ENCODE measurements at regions not wholly inside any gene's neighbourhood (a gene's known extent, or its start where the extent isn't known, plus 50 kb on each side); places are given as distances from the start of the nearest gene placed in this dataset.
"Not testable (repeated sequence)": the region's sequence is repeated elsewhere in the genome, so short reads cannot be mapped to it uniquely, and the experiment has no call there.

DNA sequence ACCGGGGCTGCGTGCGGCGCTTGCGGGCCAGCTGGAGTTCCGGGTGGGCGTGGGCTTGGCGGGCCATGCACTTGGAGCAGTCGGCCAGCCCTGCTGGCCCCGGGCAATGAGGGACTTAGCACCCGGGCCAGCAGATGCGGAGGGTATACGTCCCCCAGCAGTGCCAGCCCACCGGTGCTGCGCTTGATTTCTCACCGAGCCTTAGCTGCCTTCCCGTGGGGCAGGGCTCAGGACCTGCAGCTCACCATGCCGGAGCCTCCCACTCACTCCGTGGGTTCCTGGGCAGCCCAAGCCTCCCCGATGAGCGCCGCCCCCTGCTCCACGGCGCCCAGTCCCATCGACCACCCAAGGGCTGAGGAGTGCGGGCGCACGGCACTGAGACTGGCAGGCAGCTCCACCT, 51.4 kb upstream of the INPP4B start:
- DNase-seq, result not testable (repeated sequence)

DNA sequence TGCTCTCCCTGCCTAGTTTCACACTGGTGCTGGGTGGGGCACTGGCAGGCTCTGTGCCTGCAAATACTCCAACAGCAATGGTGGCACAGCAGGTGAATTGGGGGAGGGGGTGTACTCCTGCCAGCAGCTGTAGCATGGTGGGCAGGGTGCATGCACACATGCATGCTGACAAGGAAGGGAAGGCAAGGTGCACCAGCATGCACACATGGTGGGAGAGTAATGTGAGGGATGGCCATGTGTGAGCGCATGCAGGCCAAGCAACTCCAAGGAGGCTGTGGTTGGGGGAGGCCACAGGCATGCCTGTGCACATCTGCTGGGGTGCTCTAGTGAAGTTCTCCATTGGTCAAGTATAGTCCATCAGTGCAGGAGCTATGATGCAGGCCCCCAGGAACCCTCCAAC, 54.5 kb upstream of the INPP4B start:
- no peak for DNase-seq

DNA sequence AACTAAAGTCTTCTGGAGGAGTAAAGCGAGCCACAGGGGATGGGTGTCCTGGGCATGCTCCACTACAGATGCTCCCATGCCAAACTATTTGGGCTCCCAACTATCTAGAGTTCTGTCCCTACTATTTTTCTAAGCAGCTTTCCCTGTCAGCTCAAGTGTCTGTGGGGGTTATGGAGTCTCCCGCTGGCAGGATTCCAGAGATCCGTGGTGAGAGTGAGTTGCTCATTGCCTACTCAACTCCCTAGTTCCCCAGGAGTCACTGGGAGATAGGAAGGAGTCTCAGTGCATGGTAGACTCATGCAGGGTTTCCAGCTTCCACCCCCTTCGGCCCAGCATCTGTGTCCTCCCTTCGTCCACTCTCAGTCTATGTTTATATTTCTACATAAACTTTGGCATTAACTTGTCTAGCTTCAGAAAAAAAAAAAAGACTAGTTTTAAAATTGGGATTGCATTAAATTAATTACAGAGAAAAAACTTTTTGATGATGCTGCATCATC, 55.1 kb upstream of the INPP4B start:
- no peak for DNase-seq

DNA sequence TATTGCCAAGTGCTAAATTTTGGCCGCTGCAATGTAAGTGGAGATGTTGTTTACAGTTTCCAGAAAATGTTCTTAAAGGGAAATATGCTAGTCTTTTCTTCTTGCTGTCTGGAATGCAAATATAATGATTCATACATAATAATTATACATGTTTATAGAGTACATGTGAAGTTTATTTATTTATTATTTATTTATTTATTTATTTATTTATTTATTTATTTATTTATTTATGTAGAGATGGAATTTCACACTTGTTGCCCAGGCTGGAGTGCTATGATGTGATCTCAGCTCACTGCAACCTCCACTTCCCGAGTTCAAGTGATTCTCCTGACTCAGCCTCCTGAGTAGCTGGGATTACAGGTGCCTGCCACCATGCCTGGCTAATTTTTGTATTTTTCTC, 57.5 kb upstream of the INPP4B start:
- DNase-seq, result not testable (repeated sequence)

DNA sequence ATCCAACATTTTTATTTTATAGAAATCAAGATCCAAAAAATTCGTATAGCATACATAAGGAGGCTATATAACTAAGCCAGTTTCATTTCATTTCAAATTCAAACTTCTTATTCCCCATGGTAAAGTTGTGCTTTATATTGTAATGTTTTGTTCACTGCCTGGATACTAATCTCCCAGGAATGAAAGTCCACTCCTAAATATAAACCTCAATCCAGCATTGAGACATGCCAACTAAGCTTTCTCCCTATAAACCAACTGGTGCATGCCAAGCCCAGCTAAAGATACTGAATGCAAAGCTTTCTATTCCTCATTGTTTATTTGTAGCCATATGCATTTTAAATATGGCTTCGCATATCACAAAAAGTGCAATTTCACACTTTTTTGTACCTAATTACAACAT, 63.8 kb upstream of the INPP4B start:
- no peak for DNase-seq

DNA sequence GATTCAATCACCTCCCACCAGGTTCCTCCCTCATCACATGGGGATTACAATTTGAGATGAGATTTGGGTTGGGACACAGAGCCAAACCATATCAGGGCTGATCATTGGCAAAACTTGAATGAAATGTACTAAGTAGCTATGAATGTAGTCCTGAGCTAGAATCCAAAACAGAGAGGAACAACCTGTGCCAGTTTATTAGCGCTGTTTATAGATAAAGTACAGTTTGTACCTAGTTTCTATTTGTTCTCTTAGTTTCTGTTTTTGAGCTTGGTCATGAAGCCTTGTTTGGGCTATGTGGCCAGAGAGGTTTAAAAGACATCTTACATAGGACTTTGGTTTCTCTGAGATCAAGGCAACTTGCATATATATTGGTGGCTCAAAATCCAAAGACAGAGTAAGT, 66.9 kb upstream of the INPP4B start:
- no peak for DNase-seq

DNA sequence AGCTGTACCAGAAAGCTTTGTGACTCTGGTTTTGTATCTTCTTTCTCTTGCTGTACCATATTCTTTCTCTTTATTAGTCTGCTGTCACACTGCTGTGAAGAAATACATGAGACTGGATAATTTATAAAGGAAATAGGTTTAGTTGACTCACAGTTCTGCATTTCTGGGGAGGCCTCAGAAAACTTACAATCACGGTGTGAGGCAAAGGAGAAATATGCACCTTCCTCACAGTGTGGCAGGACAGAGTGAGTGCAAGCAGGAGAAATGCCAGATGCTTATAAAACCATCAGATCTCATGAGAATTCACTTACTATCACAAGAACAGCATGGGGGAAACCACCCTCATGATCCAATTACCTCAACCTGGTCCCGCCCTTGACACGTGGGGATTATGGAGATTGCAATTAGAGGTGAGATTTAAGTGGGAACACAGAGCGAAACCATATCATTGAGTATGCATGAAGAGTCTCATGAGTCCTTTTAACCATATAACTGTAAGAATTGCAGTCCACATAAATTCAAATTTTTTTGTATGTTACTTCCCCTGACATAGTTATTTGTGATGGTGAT, 67.4 kb upstream of the INPP4B start:
- DNase-seq, result no peak

DNA sequence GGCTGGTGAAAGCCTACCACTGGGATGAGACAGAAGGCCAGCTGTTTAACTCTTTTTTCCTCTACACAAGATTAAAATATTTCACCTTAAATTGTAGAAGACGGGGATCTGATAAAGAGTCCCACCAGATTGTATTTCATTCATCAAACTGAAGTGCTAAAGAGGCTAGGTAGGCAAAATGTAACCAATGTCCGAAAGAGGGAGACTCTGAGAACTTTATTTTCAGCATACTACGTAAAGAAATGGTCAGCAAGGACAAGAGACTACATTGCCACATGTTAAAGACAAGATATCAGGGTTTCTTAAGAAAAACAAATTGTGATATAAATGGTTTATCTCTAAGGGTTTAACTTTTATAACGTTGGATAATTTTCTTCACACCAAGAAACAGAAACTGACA, 71.6 kb upstream of the INPP4B start:
- no peak for DNase-seq

DNA sequence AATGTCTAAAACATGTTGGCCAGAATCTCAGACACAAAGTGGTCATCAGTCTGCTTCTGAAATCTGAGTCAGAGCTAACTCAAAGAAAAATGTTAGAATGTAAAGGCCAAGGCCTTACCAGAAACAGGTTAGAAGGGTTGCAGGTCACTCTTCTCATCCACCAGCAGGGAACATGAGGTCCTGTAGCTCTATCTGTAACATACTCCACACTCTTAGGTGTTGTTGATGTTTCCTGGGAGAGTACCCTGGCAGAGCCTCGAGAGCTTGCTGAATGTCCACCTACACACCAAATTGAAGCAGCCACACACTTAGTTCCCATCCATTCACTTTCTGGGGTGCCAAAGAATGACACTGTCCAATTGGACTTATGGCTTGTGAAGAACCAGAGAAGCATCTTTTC, 76.6 kb upstream of the INPP4B start:
- no peak for DNase-seq

DNA sequence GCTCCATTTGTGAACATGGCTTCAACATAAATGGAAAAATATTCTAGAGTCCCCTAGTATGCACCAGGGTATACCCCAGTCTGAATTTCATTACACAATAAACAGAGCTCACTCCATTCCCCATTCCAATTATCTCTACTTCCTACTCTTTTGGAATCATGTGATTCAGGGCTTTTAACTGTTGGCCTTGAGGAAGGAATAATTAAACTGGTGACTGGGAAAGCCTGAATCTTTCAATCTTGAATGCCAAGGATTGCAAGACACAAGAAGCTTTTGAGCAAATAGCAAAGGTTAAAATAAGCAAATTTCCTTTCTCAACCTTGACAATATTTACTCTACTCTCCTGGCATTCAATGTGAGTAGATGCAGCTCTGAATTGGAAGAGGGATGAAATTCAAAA, 77.5 kb upstream of the INPP4B start:
- DNase-seq, result no peak

DNA sequence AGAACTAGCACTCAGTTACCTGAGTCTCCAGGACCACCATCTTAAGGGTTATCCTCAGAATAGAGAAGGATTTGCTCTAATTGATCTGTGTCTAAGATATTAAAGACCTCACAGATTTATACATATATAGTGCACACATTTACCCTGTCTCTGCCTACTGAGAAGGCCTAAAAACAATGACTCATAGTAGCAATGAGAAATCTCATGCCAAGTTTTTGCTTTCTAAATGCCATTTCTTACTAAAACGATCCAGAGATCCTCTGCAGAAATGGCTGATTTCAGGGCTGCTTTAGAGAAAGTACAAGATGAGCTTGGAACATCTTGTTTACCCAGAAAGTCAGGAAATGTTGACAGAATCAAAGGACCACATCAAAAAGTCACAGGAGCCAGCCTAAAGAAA, 79.1 kb upstream of the INPP4B start:
- no peak for DNase-seq

DNA sequence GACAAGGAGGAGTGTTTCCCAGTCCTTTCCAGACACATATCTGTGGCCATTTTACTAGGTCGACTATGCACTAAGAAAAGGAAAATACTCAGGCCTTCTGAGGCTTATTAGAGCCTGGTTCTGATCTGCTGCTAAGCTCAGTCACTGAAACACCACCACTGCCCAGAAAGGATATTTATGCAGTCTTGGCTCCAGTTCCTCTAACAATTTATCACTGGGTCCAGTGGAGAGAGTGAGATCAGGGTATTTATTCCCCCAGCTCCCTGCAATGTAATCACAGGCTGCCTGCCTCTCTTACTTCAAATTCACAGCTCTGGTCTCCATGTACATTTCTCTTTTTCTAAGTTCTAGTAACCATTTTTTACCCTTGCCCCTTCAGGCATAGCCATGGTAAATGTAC, 81.6 kb upstream of the INPP4B start:
- no peak for DNase-seq

DNA sequence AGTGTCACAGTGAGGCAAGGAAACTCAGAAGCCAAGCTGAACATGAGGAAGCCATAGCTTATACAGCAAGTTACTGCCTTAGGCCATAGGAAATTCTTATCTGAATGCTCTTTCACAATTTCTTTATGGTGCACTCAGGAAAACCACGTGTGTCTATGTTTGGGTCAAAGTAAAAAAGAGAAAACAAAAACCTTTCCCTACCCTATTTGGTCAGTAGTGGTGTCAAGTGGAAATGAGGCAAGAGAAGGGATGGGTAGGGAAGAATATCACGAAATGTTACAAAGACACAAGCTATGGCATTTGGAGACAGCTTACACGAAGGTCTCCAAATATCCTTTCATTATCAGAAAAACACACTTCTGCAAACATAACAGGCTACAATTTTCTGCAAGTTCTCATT, 83.4 kb upstream of the INPP4B start:
- no peak for DNase-seq

DNA sequence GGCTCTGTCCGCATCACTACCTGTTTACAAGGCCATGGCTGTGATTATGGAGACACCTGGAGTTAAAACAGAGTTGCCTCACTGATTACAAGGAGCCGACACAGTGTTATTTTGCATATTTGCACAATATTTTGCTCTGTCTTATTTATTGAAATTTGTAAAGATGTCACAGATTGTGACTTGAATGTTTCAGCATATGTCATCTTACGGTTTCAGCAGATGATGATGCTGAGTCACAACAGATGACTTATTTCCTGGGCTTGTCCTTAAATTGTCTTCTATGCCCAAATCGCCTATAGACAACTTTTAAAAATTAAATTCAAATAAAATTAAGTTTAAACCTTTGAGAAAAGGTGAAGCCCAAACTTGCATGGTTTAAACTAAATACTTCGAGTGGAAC, 87.1 kb upstream of the INPP4B start:
- no peak for DNase-seq

DNA sequence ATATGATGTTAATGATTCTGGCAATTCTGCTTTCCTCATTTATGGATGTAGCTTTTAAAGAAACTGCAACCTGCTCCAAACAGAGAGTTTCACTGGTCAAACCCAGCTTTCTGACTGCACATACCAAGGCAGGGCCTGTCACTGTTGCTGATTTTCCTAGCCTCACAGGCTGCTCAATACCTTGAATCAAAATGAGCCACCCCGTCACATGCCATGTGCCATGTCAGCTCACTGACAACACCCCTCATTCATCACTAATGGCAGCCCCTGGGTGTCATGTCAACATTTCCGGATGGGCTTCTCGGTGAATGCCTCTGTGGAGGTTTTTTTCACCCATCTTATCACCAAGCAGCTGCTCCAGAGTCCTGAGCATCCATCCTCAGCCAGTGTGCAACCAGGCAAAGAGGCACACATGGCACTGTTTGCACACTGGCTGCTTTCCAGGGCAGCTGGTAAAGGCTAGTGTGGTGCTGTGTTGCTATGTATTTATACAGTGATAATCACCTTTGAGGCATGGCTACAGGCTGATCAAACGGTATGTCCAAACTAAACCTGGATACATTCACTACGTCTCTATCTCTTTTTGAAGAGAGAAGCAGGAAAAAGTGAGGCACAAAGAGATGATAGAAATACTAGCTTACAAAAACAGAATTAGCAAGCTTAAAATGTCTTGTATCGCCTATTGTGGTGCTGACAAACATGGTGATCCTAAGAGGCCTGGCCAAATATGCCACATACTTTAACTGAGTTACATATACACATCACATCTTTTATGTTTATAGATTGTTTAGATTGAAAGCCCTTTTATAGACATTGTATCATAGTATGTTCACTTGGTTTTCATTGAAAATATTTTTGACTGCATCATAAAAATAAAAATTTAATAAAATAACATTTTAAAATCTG, 94.6 kb upstream of the INPP4B start:
- DNase-seq, result peak; percentile 51

DNA sequence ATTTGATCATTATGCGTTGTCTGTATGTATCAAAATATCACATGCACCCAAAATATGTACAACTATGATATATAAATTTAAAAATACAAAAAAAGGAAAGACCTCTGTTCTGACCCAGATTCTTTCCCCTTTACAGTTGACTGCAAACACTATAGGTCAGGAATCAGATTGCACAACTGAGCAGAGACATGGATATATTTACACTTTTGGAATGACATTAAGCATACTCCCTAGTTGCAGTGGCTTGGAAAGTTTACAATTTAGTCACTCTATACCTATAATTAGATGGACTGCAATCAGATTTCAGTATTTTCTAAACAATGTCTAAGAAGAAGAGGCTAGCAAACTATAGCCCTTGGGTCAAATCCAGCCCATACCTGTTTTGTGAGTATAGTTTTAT, 98.5 kb upstream of the INPP4B start:
- no peak for DNase-seq

DNA sequence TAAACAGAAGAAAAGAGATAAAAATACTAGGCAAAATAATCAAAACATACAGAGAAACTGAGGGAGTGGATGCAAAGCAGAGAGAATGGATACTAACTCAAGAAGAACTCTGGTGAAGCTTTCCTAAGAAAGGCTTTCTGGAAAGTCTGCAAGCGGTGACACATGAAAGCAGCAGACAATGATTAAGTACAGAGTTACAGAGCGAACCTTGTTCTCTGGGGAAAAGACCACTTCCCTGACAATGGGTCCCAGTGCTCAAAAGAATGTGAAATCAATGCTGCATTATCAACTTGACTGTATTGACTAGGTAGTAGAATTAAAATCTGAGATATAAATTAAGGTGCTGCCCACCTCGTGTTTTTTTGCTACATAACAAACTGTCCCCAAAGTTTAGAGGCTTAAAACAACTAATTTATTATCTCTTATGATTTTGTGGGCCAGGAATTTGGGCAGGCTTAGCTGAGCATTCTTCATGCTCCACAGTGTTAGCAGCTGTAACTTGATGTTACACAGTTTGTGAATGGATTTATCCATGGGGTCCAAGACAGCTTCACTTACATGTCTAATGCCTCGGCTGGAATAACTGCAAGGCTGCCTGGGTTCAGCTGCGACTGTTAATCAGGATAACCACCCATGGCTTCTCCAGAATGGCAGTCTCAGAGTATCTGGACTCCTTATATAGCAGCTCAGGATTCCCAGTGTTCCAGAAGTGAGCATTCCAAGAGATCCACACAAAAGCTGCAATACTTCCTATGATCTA, 106.9 kb upstream of the INPP4B start:
- DNase-seq, result no peak

DNA sequence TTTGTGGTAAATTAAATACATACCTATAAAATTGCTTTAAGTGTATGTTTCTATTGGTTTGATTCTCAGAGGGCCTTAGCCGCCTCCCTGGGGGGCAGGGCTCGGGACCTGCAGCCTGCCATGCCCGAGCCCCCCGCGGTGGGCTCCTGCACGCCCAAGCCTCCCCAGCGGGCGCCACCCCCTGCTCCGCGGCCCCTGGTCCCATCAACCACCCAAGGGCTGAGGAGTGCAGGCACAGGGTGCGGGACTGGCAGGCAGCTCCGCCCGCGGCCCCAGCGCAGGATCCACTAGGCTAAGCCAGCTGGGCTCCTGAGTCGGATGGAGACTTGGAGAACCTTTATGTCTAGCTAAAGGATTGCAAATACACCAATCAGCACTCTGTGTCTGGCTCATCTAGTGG, 108.3 kb upstream of the INPP4B start:
- no peak for DNase-seq

DNA sequence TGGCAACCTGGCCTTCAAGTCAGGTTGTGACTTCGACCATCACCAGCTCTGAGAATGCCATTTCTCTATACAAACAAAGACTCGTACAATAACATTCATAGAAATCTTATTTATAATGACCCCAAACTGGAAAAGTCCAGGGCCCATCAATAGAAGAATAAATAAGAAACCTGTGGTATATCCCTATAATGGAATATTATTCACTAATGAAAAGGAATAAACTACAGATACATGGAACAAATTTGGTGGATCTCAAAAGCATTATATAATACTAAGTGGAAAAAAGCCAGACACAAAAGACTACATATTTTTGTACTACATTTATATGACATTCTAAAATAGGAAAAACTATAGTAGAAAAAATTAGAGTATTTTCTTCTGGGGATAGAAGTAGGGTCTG, 109.4 kb upstream of the INPP4B start:
- no peak for DNase-seq

DNA sequence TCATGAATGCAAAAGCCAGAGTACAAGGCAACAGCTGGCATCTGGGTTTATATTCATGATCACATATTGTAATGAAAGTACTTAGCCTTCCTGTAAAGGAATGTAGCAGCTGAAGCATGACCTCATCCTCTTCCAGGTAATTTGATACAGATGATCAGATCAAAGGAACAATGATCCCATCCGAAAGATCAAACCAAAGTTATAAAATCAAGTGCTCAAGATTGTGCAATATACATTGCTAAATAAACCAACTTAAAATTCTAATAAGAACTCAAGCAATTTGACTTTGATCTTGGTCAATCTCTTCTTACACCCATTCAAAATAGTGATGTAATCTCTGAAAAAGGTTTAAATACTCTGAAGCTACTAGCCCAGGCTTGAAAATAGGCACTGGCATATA, 113.1 kb upstream of the INPP4B start:
- DNase-seq, result no peak

DNA sequence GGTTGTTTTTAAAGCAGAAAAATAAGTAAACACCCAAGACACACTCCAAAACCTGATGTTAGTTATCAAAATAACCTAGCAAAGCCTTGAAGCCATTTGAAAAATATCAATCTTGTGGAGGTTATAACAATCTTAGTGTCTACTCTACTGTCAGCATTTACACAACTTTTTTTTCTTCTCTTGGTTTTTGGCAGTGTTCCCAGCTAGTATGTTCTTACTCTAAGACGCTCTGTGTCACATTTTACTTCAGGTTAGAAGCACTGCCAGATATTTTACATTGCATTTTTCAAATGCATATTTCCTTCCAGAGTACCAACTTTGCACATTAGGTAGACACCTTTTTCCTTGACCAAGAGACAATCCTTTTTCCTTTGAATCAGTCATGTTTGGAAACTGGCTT, 114.0 kb upstream of the INPP4B start:
- DNase-seq, result no peak

DNA sequence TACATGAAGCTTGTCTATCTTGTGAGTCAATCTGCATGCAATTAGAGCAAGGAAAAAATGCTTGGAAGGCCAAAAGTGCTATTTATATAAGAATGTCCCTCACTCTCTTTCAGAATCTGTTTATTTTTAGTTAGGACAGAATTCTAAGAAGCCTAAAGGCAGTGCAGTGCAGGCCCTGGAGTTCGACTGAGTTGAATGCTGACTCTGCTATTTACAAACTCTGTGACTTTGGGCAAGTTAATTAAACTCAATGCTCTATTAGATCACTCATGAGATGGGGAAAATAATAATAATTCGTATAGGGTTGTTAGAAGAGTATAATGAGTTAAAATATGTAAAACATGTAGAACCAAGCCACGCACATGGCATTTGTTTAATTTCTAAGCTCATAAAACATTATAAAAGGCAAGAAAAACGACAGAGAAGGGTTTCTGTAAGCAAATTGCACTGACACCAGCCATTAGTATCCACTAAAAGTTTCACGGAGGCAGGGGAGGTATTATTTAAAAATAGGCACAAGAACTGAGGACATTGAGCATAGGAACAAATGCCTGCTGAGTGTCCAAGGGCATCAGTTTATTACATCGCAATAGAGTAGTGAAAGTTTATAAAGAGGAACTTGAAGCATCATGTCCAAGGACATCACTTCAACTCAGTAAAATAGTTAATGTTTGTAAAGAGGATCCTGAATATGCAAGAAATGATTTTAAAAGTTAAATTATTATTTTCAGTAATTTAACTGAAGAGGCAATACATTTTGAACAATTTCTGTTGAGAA, 115.0 kb upstream of the INPP4B start:
- no peak for DNase-seq

DNA sequence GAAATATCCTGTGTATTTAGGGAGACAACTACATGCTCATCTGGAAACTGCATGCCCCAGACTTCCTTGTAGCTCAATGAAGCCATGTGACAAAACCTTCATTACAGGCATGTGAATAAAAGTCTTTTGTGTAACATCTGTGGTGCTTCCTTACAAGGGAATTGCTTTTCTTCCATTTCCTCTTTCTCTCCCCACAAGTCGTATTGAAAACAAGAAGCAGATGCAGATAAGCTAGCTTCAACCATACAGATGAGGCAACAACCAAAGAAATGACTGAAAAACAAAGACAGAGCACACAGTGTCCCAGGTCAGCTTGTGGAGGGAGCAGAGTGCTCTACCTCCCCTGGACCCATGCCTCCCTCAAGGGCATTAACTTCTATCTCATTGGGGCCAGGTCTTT, 115.8 kb upstream of the INPP4B start:
- DNase-seq, result no peak

Measured in NCI-H2171 treated with DMSO at 0.1 percent for 48 hours (cell line).